Suprapubic skin (tissue), 3 donors: ENCODE measurements at regions not wholly inside any gene's neighbourhood (a gene's known extent, or its start where the extent isn't known, plus 50 kb on each side); places are given as distances from the start of the nearest gene placed in this dataset.

ENCODE experiments used
- CTCF ChIP-seq, 2 donors: fragments of 200-600 bp in 1 of 2; fragments of 450-650 bp in 1 of 2; sonication (generic) in 1 of 2; IDR thresholded peaks; one replicate each; pipeline ENCODE4 v1.5.1; 2016 to 2019; ENCODE audit warnings: antibody characterized with exemption in 2 of 2, mild to moderate bottlenecking in 1 of 2, moderate library complexity in 1 of 2
- POLR2AphosphoS5 ChIP-seq, 3 donors: sonication (generic); formaldehyde crosslinking; IDR thresholded peaks; one replicate each; pipeline ENCODE4 v1.6.1; 2017; ENCODE audit warnings: antibody characterized with exemption in 3 of 3

- no peak for TF ChIP-seq CTCF (IDR thresholded peaks at IDR 0.05)
- TF ChIP-seq POLR2AphosphoS5 (IDR thresholded peaks at IDR 0.05) = no peak
These were observed 542.3 kb downstream of the CD83 start for GRCh38 chr6:14659841-14660240.
